IPS-15b (cell line): ENCODE measurements at regions not wholly inside any gene's neighbourhood (a gene's known extent, or its start where the extent isn't known, plus 50 kb on each side); places are given as distances from the start of the nearest gene placed in this dataset.
"Not testable (repeated sequence)": the region's sequence is repeated elsewhere in the genome, so short reads cannot be mapped to it uniquely, and the experiment has no call there.

ENCODE experiments used
- H3K27me3 ChIP-seq: one replicate; pipeline ENCODE4 v1.6.1; 2013; ENCODE audit warnings: low read length; ENCODE audit not compliant: control insufficient read depth, insufficient read depth
- H3K36me3 ChIP-seq: one replicate; pipeline ENCODE4 v1.6.1; 2013; ENCODE audit warnings: low read length; ENCODE audit not compliant: control insufficient read depth, insufficient read depth
- H3K4me1 ChIP-seq: one replicate; pipeline ENCODE4 v1.6.1; 2013; ENCODE audit warnings: mild to moderate bottlenecking, low read length; ENCODE audit not compliant: control insufficient read depth, insufficient read depth
- H3K4me3 ChIP-seq: one replicate; pipeline ENCODE4 v1.5.1; 2013; ENCODE audit warnings: low read depth, low read length
- H3K9ac ChIP-seq: one replicate; pipeline ENCODE4 v1.6.1; 2013; ENCODE audit warnings: low read depth, mild to moderate bottlenecking, low read length
- H3K9me3 ChIP-seq: one replicate; pipeline ENCODE4 v1.6.1; 2013; ENCODE audit warnings: mild to moderate bottlenecking, low read length; ENCODE audit not compliant: control insufficient read depth, insufficient read depth

DNA sequence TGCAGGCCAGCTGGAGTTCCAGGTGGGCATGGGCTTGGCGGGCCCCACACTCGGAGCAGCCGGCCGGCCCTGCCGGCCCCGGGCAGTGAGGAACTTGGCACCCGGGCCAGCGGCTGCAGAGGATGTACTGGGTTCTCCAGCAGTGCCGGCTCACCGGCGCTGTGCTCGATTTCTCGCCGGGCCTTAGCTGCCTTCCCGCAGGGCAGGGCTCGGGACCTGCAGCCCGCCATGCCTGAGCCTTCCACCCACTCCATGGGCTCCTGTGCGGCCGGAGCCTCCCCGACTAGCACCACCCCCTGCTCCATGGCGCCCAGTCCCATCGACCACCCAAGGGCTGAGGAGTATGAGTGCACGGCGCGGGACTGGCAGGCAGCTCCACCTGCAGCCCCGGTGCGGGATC is 89.2 kb upstream of the PIK3C3 start:
- H3K27me3 ChIP-seq, H3K9me3 ChIP-seq, H3K4me3 ChIP-seq, H3K9ac ChIP-seq, H3K36me3 ChIP-seq, H3K4me1 ChIP-seq: not testable (repeated sequence)

DNA sequence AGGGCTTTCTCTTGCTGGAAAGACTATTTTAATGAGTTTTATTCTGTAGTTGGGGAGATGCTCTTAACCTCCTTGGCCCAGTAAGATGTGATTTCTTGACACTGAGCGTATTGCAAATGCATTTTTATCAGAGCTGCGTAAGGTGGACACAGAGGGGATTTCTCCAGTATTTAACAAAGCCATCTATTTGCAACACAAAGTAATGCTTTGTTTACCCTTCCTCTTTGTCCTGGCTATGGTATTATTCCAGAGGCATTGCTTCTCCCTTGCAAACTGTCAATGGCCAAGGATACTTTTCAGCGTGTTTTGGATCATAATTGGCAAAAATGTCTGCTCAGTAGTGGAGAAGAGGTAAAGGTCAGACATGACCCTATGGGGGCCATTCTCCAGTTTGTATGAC is 90.8 kb upstream of the PIK3C3 start:
- H3K27me3 ChIP-seq, result no peaks in the 10 kb centered on the region
- H3K36me3 ChIP-seq, result no peaks in the 10 kb centered on the region
- H3K4me3 ChIP-seq, result no peak overlapping the region
- peaks cover 7% of the 10 kb centered on the region for H3K4me1 ChIP-seq
- no peak overlapping the region for H3K9ac ChIP-seq
- H3K9me3 ChIP-seq, result no peaks in the 10 kb centered on the region

DNA sequence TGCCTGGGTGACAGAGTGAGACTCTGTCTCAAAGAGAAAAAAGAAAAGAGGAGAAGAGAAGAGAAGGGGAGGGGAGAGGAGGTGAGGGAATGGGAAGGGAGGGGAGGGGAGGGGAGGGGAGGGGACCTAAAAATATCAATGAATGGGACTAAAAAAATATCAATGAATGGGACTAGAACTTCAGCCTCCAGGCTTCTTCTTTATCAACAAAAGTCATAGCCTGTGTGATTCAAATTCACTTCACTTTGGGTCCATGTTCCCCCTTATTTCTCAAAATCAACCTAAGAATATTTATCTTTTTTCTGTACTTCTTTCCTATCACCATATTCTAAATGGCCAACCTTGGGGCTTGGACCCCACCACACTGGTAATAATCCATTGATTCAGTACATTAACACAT is 92.1 kb upstream of the PIK3C3 start:
- no peak overlapping the region for H3K9ac ChIP-seq
- no peaks in the 10 kb centered on the region for H3K36me3 ChIP-seq
- H3K4me1 ChIP-seq, result peaks cover 7% of the 10 kb centered on the region
- no peaks in the 10 kb centered on the region for H3K27me3 ChIP-seq
- H3K9me3 ChIP-seq, result no peaks in the 10 kb centered on the region
- no peak overlapping the region for H3K4me3 ChIP-seq

DNA sequence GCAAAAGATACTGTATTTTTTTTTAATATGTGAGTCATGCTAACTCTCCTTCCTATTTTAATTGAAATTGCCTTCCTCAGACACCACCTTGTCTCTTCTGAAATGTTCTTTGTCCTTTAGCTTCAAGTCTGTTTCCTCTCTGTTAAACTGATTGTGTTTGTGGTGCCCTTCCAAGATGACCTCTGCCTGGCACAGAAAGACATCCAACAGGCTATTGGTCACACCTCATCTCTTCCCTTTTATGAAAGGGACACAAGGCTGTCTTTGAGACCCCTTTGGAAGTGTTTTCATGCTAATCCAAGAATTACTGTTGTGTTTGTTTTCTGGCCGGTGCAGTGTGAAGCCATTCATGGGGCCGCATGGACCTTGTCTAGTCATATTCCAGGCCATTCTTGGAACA is 94.0 kb upstream of the PIK3C3 start:
- no peaks in the 10 kb centered on the region for H3K9me3 ChIP-seq
- H3K36me3 ChIP-seq, result no peaks in the 10 kb centered on the region
- peaks cover 7% of the 10 kb centered on the region for H3K4me1 ChIP-seq
- no peaks in the 10 kb centered on the region for H3K27me3 ChIP-seq
- H3K9ac ChIP-seq, result no peak overlapping the region
- H3K4me3 ChIP-seq, result no peak overlapping the region

DNA sequence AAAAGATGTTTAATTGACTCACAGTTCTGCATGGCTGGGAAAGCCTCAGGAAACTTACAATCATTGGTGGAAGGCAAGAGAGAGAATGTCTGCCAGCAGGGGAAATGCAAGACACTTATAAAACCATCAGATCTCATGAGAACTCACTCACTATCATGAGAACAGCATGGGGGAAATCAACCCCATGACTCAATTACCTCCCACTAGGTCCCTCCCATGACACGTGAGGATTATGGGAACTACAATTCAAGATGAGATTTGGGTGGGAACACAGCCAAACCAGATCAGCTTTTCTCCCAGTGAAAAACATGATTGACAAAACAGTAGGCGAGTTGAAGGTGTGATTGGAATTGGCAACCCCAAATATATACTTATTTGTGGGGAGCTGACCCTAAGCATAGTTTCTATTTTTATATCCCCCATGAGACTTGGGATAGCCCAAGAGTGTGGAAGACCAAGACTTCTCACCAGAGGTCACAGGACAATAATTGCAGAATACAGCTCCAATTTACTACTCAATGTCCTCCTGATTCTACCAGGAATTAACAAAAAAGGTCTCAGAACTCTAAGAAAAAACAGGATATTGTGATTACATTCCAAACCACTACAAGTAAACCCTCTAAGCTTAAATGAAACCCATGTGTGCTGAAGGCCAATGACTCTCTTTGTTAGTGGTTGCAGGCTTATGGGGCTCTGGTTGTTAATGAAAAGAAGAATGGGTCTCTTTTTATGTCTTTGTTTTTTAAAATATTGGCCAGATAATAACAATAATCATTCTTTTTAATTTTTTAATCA is 96.1 kb upstream of the PIK3C3 start:
- Histone ChIP-seq H3K4me3 (no peak overlapping the region), H3K9ac (no peak overlapping the region), H3K27me3 (no peaks in the 10 kb centered on the region), H3K36me3 (no peaks in the 10 kb centered on the region), H3K4me1 (peaks cover 2% of the 10 kb centered on the region), H3K9me3 (no peaks in the 10 kb centered on the region)

DNA sequence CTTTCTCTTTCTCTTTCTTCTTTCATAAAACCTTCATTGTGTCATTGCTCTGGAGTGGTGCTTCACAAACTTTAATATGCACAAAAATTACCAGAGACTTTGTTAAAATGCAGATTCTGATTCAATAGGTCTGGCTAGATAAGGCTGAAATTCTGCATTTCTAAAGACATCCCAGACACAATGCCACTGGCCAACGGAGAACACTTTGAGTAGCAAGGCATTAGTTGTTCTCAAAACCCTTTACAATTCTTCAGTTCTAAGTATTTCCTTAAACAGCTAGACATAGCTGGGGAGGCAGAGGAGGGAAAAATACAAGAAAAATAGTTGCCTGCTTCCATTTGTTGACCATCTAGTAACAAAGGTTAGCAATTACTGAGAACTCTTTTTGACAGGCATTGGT is 101.8 kb upstream of the PIK3C3 start:
- Histone ChIP-seq H3K4me1 (peaks cover 7% of the 10 kb centered on the region), H3K36me3 (no peaks in the 10 kb centered on the region), H3K9me3 (no peaks in the 10 kb centered on the region), H3K9ac (no peak overlapping the region), H3K4me3 (no peak overlapping the region), H3K27me3 (no peaks in the 10 kb centered on the region)

DNA sequence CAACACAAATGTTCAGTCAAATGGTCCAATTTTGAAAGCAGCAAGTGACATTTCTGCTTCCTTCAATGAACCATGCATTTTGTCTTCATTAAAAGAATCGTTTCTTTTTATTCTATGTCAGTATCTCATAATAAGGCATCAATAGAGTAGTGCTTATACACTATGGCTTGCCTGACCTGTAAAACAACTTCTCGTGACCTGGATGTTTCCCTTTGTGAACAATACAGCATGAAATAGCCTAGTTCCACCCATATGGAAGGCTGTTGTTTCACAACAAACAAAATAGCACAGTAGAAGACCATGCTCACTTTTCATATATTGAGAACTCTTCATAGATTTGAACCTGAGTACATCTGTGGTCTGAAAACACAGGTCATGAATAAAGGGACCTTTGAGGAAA is 104.3 kb upstream of the PIK3C3 start:
- Histone ChIP-seq H3K9me3 (no peaks in the 10 kb centered on the region), H3K27me3 (no peaks in the 10 kb centered on the region), H3K36me3 (no peaks in the 10 kb centered on the region), H3K9ac (no peak overlapping the region), H3K4me1 (peaks cover 10% of the 10 kb centered on the region), H3K4me3 (no peak overlapping the region)

DNA sequence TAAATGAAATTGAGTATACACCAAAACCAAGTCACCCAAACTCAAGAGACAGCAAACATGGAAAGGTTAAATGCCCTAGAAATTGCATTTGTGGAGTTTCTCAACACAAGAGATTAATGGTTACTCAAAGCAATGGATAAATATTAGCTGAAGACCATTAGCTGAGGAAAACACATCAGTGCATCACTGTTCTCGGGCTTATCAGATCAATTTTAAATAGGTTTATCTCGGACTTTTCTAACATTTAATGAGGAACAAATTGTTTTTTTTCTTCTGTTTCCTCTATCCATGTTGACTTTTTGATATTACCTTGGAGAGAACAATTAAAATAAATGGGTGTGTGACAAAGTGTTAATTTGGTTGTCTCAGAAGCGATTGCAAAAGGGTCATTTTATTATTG is 105.4 kb upstream of the PIK3C3 start:
- H3K9ac ChIP-seq, result no peak overlapping the region
- no peaks in the 10 kb centered on the region for H3K36me3 ChIP-seq

DNA sequence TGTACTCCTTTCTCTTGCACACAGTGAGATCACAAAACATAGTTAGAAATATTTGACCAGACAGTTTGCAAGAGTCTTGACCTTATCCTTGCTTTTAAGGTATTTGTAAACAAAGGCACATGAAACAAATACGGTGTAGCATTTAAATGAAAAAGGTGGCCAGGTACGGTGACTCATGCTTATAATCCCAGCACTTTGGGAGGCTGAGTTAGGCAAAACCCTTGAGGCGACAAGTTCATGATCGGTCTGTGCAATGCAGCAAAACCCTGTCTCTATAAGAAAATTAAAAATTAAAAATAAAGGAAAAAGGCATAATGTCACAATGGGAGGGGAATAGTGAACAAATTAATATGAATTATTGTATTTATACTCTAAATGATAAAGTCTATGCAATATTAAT is 109.5 kb upstream of the PIK3C3 start:
- no peak overlapping the region for H3K4me3 ChIP-seq
- no peak overlapping the region for H3K9ac ChIP-seq
- peaks cover 9% of the 10 kb centered on the region for H3K4me1 ChIP-seq
- no peaks in the 10 kb centered on the region for H3K36me3 ChIP-seq
- no peaks in the 10 kb centered on the region for H3K27me3 ChIP-seq
- H3K9me3 ChIP-seq, result no peaks in the 10 kb centered on the region

More for the DNA sequence above, 105.4 kb upstream of the PIK3C3 start:
- H3K27me3 ChIP-seq, result no peaks in the 10 kb centered on the region
- no peak overlapping the region for H3K4me3 ChIP-seq
- H3K9me3 ChIP-seq, result no peaks in the 10 kb centered on the region
- H3K4me1 ChIP-seq, result peaks cover 16% of the 10 kb centered on the region

DNA sequence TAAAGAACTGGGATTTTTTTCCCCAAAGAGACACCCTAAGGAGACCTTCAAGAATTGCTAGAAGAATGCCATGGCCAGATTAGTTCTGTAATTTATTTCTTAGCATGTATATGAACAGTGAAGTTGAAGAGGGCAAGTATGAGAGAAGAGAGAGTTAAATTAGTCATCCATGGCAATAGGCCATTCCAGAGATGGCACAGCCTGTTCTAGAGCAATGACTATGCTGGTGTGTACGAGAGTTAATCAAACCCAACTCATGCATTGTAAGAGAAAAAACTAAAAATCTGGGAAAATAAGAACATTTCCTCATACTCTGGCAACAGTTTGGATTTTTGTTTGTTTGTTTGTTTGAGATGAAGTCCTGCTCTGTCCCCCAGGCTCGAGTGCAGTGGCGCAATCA is 112.1 kb upstream of the PIK3C3 start:
- Histone ChIP-seq H3K9me3 (no peaks in the 10 kb centered on the region), H3K4me1 (peaks cover 9% of the 10 kb centered on the region), H3K9ac (no peak overlapping the region), H3K36me3 (no peaks in the 10 kb centered on the region), H3K27me3 (no peaks in the 10 kb centered on the region), H3K4me3 (no peak overlapping the region)

DNA sequence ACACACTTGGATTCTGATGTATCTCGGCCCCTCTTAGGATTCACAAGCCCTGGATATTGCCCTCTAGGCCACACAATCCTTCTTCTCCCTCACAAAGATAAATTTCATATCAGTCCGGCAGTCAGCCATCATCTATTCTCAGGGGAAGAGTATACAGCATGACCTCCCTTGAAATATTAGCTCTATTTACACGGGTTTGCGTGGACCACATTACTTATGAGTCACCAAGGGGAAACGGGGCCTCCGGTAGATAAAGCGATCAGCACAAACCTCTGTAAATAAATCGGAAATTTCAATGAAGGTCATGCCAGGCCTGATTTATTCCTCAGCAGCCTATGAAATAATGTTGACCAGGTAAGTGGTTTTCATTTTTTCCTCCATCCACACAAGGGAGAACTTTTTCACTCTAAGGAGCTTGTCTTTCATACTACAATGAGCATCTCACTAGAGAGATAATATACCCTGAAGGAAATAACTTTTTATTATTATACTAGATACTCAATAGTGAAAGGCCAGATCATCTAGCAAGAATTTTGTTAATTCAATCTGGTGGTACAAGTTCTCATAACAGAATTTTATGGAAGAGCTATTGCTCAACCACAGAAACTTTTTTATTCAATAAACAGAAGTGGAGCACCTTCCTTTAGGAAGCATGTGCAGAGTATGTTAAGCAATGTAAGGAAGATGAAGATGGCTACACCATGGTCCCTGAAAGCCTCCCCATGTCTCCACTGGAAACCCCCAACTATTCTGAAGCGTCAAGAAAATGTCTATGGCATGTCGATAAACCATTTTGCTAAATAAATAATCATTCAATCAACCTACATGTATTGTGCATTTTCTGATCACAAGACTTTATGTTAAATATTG is 125.2 kb upstream of the PIK3C3 start:
- no peaks in the 10 kb centered on the region for H3K9me3 ChIP-seq
- no peak overlapping the region for H3K9ac ChIP-seq
- no peaks in the 10 kb centered on the region for H3K36me3 ChIP-seq
- no peak overlapping the region for H3K4me3 ChIP-seq
- no peaks in the 10 kb centered on the region for H3K4me1 ChIP-seq
- no peaks in the 10 kb centered on the region for H3K27me3 ChIP-seq

DNA sequence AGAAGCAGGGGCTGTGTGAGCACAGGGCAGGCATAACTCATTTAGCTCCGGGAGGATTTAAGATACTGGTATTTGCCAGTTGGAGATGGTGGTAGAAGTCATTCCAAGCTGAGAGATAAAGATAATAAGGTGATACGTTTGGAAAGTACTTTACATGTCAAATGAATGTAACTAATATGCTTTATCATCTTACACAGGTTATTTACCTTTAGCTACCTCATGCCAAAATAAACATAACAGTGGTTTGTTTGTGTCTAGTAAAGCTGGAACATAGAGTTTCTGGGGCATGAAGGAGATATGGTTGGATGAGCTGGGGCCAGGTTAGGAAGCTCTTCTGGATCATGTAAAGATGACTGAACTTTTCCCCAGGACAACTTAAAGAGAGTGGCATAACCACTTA is 126.9 kb upstream of the PIK3C3 start:
- H3K4me1 ChIP-seq, result no peaks in the 10 kb centered on the region
- no peaks in the 10 kb centered on the region for H3K27me3 ChIP-seq
- H3K4me3 ChIP-seq, result no peak overlapping the region
- no peaks in the 10 kb centered on the region for H3K36me3 ChIP-seq
- no peaks in the 10 kb centered on the region for H3K9me3 ChIP-seq
- H3K9ac ChIP-seq, result no peak overlapping the region
